G401 (cell line): ENCODE measurements at regions not wholly inside any gene's neighbourhood (a gene's known extent, or its start where the extent isn't known, plus 50 kb on each side); places are given as distances from the start of the nearest gene placed in this dataset.

Experiments used
- DNase-seq: peaks from one replicate; pipeline ENCODE4 v3.0.0-alpha.2; 2015; ENCODE audit warnings: low spot score
- in situ Hi-C: cut with HindIII; loops from 2 replicates; pipeline ENCODE4 v1.10.0; 2016; ENCODE audit warnings: low sequenced_read_pairs, mixed read lengths

- in situ Hi-C loops = no loop called here
- no peak for DNase-seq
Observed at GRCh38 chr3:152050903-152051302, 177.5 kb downstream of the SUCNR1 start.

GRCh38 chr3:152051501-152052404 is 178.3 kb downstream of the SUCNR1 start:
- in situ Hi-C loops = no loop called here
- no peak for DNase-seq

GRCh38 chr3:152053866-152054265 is 180.4 kb downstream of the SUCNR1 start:
- in situ Hi-C loops = no loop called here
- DNase-seq = no peak

GRCh38 chr3:152054315-152054714 is 180.9 kb downstream of the SUCNR1 start:
- in situ Hi-C loops = no loop called here

GRCh38 chr3:152056073-152056472 is 182.6 kb downstream of the SUCNR1 start:
- in situ Hi-C loops = no loop called here
- no peak for DNase-seq

More at GRCh38 chr3:152054315-152054714, 180.9 kb downstream of the SUCNR1 start:
- DNase-seq = no peak

- in situ Hi-C loops = no loop called here
- no peak for DNase-seq
Observed at GRCh38 chr3:152056481-152056880, 183.0 kb downstream of the SUCNR1 start.

- DNase-seq = no peak
- in situ Hi-C loops = no loop called here
Observed at GRCh38 chr3:152056987-152057386, 183.5 kb downstream of the SUCNR1 start.

GRCh38 chr3:152058856-152059255 is 185.4 kb downstream of the SUCNR1 start:
- in situ Hi-C loops = no loop called here
- DNase-seq = no peak

GRCh38 chr3:152060701-152061100 is 187.3 kb downstream of the SUCNR1 start:
- no peak for DNase-seq
- in situ Hi-C loops = no loop called here

GRCh38 chr3:152061296-152061695 is 187.9 kb downstream of the SUCNR1 start:
- in situ Hi-C loops = no loop called here
- DNase-seq = no peak

- DNase-seq = no peak
- in situ Hi-C loops = no loop called here
Observed at GRCh38 chr3:152069871-152070270, 196.4 kb downstream of the SUCNR1 start.

- DNase-seq = no peak
Observed at GRCh38 chr3:152071315-152071714, 197.4 kb upstream of the MBNL1 start.

GRCh38 chr3:152071924-152072323 is 196.8 kb upstream of the MBNL1 start:
- DNase-seq = peak; percentile 11
- in situ Hi-C loops = no loop called here

More at GRCh38 chr3:152071315-152071714, 197.4 kb upstream of the MBNL1 start:
- in situ Hi-C loops = no loop called here

GRCh38 chr3:152073267-152073666 is 195.5 kb upstream of the MBNL1 start:
- in situ Hi-C loops = no loop called here
- DNase-seq = no peak

GRCh38 chr3:152076148-152076547 is 192.6 kb upstream of the MBNL1 start:
- DNase-seq = no peak
- in situ Hi-C loops = no loop called here

- DNase-seq = no peak
- in situ Hi-C loops = no loop called here
Observed at GRCh38 chr3:152079980-152080379, 188.7 kb upstream of the MBNL1 start.

GRCh38 chr3:152083135-152083534 is 185.6 kb upstream of the MBNL1 start:
- in situ Hi-C loops = no loop called here

GRCh38 chr3:152084441-152085158 is 184.1 kb upstream of the MBNL1 start:
- no peak for DNase-seq
- in situ Hi-C loops = no loop called here

More at GRCh38 chr3:152083135-152083534, 185.6 kb upstream of the MBNL1 start:
- no peak for DNase-seq

GRCh38 chr3:152087153-152087552 is 181.6 kb upstream of the MBNL1 start:
- no peak for DNase-seq
- in situ Hi-C loops = no loop called here

GRCh38 chr3:152089528-152089927 is 179.2 kb upstream of the MBNL1 start:
- in situ Hi-C loops = no loop called here
- no peak for DNase-seq
